ENCODE measurements at regions not wholly inside any gene's neighbourhood (a gene's known extent, or its start where the extent isn't known, plus 50 kb on each side); places are given as distances from the start of the nearest gene placed in this dataset.

- TF ChIP-seq CTCF (IDR thresholded peaks at IDR 0.05; ENCODE audit: poor library complexity, severe bottlenecking) (no peak), POLR2AphosphoS5 (IDR thresholded peaks at IDR 0.05) (no peak), EP300 (conservative IDR thresholded peaks at IDR 0.05; ENCODE audit: poor library complexity, severe bottlenecking) (no peak), EZH2 (IDR thresholded peaks at IDR 0.05; ENCODE audit: borderline replicate concordance, insufficient read depth, low read length, poor library complexity, severe bottlenecking) (no peak), TAF1 (IDR thresholded peaks at IDR 0.05; ENCODE audit: low read depth) (no peak), MXI1 (conservative IDR thresholded peaks at IDR 0.05; ENCODE audit: poor library complexity, severe bottlenecking) (no peak)
Observed at GRCh38 chr7:96837593-96837992, 127.9 kb upstream of the SEM1 start.
